DOHH2 (cell line): ENCODE measurements at regions not wholly inside any gene's neighbourhood (a gene's known extent, or its start where the extent isn't known, plus 50 kb on each side); places are given as distances from the start of the nearest gene placed in this dataset.

ENCODE experiments used
- H3F3A ChIP-seq: fragments of 200-600 bp; sonication (generic), shearing (Covaris generic); 2 replicates; pipeline ENCODE4 v1.6.0; 2016; ENCODE audit warnings: antibody characterized with exemption, mild to moderate bottlenecking; ENCODE audit not compliant: control insufficient read depth, insufficient read depth
- H3K27ac ChIP-seq: fragments of 200-600 bp; sonication (generic); 2 replicates; pipeline ENCODE4 v1.5.1; 2014; ENCODE audit warnings: low read depth, mild to moderate bottlenecking, low read length, moderate library complexity
- H3K27me3 ChIP-seq: fragments of 200-600 bp; sonication (generic); 2 replicates; pipeline ENCODE4 v1.6.1; 2014; ENCODE audit warnings: mild to moderate bottlenecking, low read length, mixed read lengths; ENCODE audit not compliant: control insufficient read depth
- H3K36me3 ChIP-seq: fragments of 200-600 bp; sonication (generic); 2 replicates; pipeline ENCODE4 v1.6.1; 2014; ENCODE audit warnings: mild to moderate bottlenecking, low read length, moderate library complexity, mixed read lengths; ENCODE audit not compliant: control insufficient read depth
- H3K4me1 ChIP-seq: fragments of 200-600 bp; sonication (generic); 2 replicates; pipeline ENCODE4 v1.6.1; 2014; ENCODE audit warnings: mild to moderate bottlenecking, low read length, mixed read lengths; ENCODE audit not compliant: control insufficient read depth
- H3K4me2 ChIP-seq: fragments of 200-600 bp; sonication (generic); 2 replicates; pipeline ENCODE4 v1.6.0; 2014; ENCODE audit warnings: mild to moderate bottlenecking, low read length, moderate library complexity
- H3K4me3 ChIP-seq: fragments of 200-600 bp; sonication (generic); 2 replicates; pipeline ENCODE4 v1.5.1; 2014; ENCODE audit warnings: mild to moderate bottlenecking, low read length, mixed read lengths
- H3K79me2 ChIP-seq: fragments of 200-600 bp; sonication (generic); 2 replicates; pipeline ENCODE4 v1.6.1; 2014; ENCODE audit warnings: mild to moderate bottlenecking, low read length, mixed read lengths; ENCODE audit not compliant: control insufficient read depth
- H3K9me2 ChIP-seq: fragments of 200-600 bp; sonication (generic); replicated peaks from 2 replicates; pipeline ENCODE4 v1.6.1; 2014; ENCODE audit warnings: mild to moderate bottlenecking, low read length, mixed read lengths; ENCODE audit not compliant: control insufficient read depth
- H3K9me3 ChIP-seq: fragments of 200-600 bp; sonication (generic); 2 replicates; pipeline ENCODE4 v1.6.1; 2014; ENCODE audit warnings: antibody characterized with exemption, low read length, mixed read lengths; ENCODE audit not compliant: control insufficient read depth, insufficient read depth
- H4K20me1 ChIP-seq: fragments of 200-600 bp; sonication (generic); 2 replicates; pipeline ENCODE4 v1.6.0; 2014; ENCODE audit warnings: low read depth, mild to moderate bottlenecking, antibody characterized with exemption, low read length, moderate library complexity; ENCODE audit not compliant: control insufficient read depth, insufficient read depth
- CTCF ChIP-seq: fragments of 200-600 bp; sonication (generic); IDR thresholded peaks from one replicate; pipeline ENCODE4 v1.5.1; 2014; ENCODE audit warnings: antibody characterized with exemption, mild to moderate bottlenecking, low read depth, low read length; ENCODE audit not compliant: poor library complexity, severe bottlenecking
- EZH2phosphoT487 ChIP-seq: fragments of 200-600 bp; sonication (generic); IDR thresholded peaks from 2 replicates; pipeline ENCODE4 v1.6.1; 2017; ENCODE audit warnings: borderline replicate concordance, mild to moderate bottlenecking, antibody characterized with exemption, low read length, moderate library complexity, mixed read lengths

GRCh38 chr3:146335386-146335785 is 84.5 kb upstream of the PLSCR4 start:
- no peak overlapping the region for H3K4me3 ChIP-seq
- TF ChIP-seq CTCF = no peak
- TF ChIP-seq EZH2phosphoT487 = no peak
- no peaks in the 10 kb centered on the region for H3K9me3 ChIP-seq

GRCh38 chr3:146334151-146334550 is 83.2 kb upstream of the PLSCR4 start:
- no peaks in the 10 kb centered on the region for H3K36me3 ChIP-seq
- no peak overlapping the region for H3K4me2 ChIP-seq
- no peaks in the 10 kb centered on the region for H3K9me2 ChIP-seq

More at GRCh38 chr3:146335386-146335785, 84.5 kb upstream of the PLSCR4 start:
- no peaks in the 10 kb centered on the region for H3F3A ChIP-seq
- no peaks in the 10 kb centered on the region for H4K20me1 ChIP-seq
- H3K79me2 ChIP-seq = no peaks in the 10 kb centered on the region
- H3K27ac ChIP-seq = no peak overlapping the region
- no peak overlapping the region for H3K4me2 ChIP-seq
- H3K36me3 ChIP-seq = no peaks in the 10 kb centered on the region
- no peaks in the 10 kb centered on the region for H3K9me2 ChIP-seq
- H3K4me1 ChIP-seq = no peaks in the 10 kb centered on the region
- no peaks in the 10 kb centered on the region for H3K27me3 ChIP-seq

GRCh38 chr3:146331967-146332366 is 81.1 kb upstream of the PLSCR4 start:
- no peaks in the 10 kb centered on the region for H3K27me3 ChIP-seq
- no peaks in the 10 kb centered on the region for H4K20me1 ChIP-seq
- no peaks in the 10 kb centered on the region for H3F3A ChIP-seq

More at GRCh38 chr3:146334151-146334550, 83.2 kb upstream of the PLSCR4 start:
- Histone ChIP-seq H3K4me1 (no peaks in the 10 kb centered on the region), H3K9me3 (no peaks in the 10 kb centered on the region), H3K79me2 (no peaks in the 10 kb centered on the region), H3K27me3 (no peaks in the 10 kb centered on the region), H4K20me1 (no peaks in the 10 kb centered on the region), H3F3A (no peaks in the 10 kb centered on the region), H3K4me3 (no peak overlapping the region), H3K27ac (no peak overlapping the region)
- TF ChIP-seq EZH2phosphoT487 = no peak
- no peak for TF ChIP-seq CTCF

More at GRCh38 chr3:146331967-146332366, 81.1 kb upstream of the PLSCR4 start:
- no peaks in the 10 kb centered on the region for H3K9me3 ChIP-seq
- H3K4me2 ChIP-seq = no peak overlapping the region
- H3K4me3 ChIP-seq = no peak overlapping the region
- no peaks in the 10 kb centered on the region for H3K4me1 ChIP-seq
- H3K79me2 ChIP-seq = no peaks in the 10 kb centered on the region
- H3K9me2 ChIP-seq = no peaks in the 10 kb centered on the region
- TF ChIP-seq CTCF (no peak), EZH2phosphoT487 (no peak)
- no peaks in the 10 kb centered on the region for H3K36me3 ChIP-seq
- no peak overlapping the region for H3K27ac ChIP-seq
